ENCODE measurements at regions not wholly inside any gene's neighbourhood (a gene's known extent, or its start where the extent isn't known, plus 50 kb on each side); places are given as distances from the start of the nearest gene placed in this dataset.

DNA sequence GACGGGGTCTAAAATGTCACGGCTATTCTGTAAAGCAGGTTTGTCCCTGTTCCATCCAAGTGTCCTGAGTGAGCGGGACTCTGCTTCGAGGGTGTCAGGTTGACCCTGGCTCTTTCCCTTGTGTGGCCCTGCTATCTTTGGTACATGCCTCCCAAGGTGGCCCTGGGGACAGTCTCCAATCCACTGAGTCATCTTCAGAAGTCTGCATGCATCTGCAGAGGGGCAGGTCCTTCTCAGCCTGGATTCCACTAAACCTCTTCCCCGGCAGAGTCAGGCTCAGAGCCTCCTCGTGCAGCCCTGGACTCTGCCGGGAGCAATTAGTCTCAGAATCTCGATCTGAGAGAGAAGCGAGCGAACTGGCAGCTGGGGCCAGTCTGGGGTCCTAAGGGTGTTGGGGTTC is 50.1 kb upstream of the KCNJ15 start:
- no peak for DNase-seq

Data from COR-L47 (cell line).